ENCODE measurements at regions not wholly inside any gene's neighbourhood (a gene's known extent, or its start where the extent isn't known, plus 50 kb on each side); places are given as distances from the start of the nearest gene placed in this dataset.
A peak's percentile ranks its signal among the peaks of the same experiment; 100 is the strongest.

DNA sequence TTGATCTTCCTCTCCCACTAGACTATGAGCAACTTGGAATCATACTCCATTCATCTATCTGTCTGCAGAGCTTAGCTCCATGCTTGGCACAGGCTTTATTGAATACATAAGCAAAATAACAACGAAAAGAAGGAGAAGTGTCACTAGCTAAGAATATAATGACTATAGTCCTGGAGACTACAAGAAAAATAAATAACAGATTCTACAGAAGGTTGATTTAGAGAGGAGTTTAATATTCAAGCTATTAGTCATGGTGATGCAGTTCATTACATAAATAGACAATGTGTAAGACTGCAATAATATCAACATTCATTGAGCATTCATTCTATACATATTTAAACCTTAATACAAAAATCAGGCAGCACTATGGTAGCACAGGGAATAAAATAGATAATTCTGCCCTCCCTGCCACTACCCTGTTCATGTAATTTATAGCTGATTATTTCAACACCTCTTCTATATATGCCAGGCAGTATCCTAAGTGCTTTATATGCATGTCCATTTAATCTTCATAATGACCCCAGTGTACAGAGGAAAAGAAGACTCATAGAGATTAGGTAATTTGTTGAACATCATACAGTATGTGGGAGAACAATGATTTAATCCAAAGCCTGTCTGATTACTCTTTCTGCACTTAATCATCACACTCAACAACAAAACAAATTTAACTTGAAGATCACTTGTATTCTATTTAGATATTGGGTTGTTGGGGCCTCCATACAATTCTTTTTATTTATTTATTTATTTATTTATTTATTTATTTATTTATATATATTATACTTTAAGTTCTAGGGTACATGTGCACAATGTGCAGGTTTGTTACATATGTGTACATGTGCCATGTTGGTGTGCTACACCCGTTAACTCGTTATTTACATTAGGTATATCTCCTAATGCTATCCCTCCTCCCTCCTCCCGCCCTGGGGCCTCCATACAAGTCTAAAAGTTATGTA is 165.3 kb downstream of the RNF152 start:
- DNase-seq = no peak

GRCh38 chr18:61724532-61724931 is 168.3 kb downstream of the RNF152 start:
- no peak for DNase-seq

DNA sequence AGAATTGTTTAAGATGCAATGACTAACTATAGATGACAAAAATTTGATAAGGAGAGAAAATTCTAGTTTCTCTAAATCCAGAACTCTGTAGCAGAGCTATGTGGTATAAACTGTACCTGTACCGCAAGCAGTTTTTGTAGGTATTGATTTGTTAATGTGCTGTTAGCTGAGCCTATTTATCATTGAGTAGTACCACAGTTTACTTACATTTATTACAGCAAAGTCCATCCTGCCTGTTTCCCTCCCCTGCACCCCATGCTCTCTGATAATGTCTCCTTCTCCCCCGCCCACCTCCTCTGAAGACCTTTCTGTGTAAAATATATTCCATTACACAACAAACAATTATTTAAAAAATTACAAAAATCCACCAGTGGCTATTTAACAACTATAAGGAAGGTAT is 170.6 kb downstream of the RNF152 start:
- DNase-seq = no peak

- no peak for DNase-seq
Observed at GRCh38 chr18:61720496-61720895, 172.3 kb downstream of the RNF152 start.

GRCh38 chr18:61719671-61720070 is 173.1 kb downstream of the RNF152 start:
- DNase-seq = no peak

GRCh38 chr18:61718944-61719343 is 173.9 kb downstream of the RNF152 start:
- DNase-seq = no peak

- no peak for DNase-seq
Observed at GRCh38 chr18:61714421-61714820, 178.4 kb downstream of the RNF152 start.

- no peak for DNase-seq
Observed at GRCh38 chr18:61713502-61713901, 179.3 kb downstream of the RNF152 start.

DNA sequence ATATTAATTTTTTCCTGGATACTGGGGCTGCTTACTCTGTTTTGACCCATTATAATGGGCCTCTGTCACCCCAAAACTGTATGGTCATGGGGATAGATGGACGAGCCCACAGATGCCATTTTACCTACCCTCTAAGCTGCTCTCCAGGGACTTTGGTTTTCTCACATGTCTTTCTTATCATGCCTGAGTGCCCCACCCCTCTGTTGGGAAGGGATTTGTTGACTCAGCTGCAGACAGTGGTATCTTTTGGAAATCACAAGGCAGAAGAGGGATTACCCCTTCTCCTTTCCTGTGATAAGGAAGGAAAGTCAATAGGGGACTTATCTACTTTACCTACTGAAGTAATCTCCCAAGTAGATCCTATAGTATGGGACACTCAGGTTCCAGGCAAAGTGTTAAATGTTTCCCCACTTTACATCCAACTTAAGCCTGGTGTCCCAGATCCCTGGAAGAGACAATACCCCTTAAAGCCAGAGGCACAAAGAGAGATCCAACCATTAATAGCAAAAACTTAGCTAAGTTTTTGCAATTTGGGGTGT is 182.7 kb downstream of the RNF152 start:
- DNase-seq = no peak

DNA sequence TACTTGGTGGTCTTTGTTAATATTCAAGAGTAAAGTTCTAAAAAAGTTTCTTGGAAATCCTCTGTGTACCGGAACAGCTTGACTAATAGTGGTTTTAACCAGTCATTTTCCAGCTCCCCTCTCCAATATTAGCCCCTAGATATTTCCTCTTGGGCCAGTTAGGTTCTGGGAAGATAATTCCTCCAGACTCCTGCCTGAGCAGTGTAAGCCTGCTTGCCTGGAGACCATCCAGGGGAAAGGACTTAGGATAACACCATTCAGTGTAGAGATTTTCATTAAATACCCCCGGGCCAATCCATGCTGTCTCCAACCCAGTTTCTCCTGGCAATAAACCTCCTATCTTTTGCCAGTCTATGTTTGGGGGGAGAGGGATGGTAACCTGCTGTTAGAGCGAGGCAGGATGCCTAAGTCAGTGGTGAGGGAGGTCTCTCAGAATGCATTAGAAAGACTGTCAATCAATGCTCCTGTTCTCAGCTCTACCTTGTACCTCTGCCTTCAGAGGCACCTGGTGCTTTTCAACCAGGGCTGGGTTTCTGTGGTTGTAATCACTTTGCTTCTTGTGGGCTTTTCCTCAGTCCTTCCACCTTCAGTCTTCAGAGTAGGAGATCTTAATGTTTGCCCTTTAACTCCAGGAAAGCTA is 186.4 kb downstream of the RNF152 start:
- no peak for DNase-seq

DNA sequence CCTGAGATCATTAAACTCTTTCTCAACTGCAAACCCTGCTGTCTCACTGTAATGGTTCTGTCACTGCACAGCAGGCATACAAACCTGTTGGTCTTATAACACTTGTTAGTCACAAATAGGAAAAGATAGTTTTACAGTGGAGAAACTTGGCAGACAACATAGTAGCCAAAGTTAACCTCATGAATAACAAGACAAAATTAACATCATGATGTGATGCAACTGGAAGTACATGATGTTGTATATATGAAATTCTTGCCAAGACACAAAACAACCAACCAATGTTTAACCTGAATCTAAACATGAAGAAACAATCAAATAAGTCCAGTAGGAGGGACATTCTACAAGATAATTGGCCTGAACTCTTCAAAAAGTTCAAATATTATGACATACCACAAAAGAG is 189.3 kb downstream of the RNF152 start:
- no peak for DNase-seq

DNA sequence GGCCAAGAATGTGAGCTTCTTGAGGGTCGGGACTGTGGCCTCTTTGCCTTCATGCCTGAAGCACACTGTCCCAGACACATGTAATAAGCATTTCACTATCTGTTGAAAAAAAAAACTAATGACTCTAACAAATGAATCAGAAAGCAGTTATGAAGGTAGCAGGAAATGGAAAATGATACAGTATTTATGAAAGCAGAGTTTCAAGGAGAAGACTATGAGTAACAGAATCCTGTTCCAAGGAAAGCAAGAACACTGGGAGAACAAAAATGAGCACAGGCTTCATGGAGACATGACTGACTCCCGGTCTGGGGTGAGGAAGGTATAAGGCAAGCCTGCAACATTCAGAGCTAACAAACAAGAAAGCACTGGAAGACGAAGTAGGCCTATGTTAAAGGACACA is 190.8 kb downstream of the RNF152 start:
- DNase-seq = no peak

GRCh38 chr18:61699397-61700110 is 193.3 kb downstream of the RNF152 start:
- no peak for DNase-seq

DNA sequence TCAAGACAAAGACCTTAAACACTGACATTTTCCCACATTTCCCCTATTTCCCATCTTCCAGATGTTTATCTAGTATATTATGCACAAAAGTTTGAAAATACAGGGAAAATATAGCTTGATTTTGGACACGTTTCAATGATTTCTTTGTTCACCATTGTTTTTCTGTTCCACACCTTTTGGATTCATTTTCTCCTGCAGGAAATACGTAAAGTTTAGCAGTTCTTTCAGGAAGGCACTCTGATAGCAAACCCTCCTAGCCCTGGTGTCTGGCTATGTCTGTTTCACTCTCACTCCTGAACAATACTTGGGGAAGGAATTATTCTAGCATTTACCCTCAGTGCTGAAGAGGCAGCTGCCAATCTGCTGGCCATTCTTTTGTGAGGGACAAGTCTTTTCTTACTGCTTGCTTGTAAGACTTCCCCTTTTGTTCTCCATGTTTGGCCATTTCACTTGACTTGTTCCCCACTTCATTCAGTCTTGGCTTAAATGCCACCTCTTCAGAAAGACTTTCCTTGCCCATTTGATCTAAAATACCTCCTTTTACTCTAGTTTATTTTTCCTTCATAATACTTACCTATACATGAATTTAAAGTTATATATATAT is 195.4 kb downstream of the RNF152 start:
- no peak for DNase-seq

GRCh38 chr18:61694236-61694635 is 198.6 kb downstream of the RNF152 start:
- DNase-seq = no peak

DNA sequence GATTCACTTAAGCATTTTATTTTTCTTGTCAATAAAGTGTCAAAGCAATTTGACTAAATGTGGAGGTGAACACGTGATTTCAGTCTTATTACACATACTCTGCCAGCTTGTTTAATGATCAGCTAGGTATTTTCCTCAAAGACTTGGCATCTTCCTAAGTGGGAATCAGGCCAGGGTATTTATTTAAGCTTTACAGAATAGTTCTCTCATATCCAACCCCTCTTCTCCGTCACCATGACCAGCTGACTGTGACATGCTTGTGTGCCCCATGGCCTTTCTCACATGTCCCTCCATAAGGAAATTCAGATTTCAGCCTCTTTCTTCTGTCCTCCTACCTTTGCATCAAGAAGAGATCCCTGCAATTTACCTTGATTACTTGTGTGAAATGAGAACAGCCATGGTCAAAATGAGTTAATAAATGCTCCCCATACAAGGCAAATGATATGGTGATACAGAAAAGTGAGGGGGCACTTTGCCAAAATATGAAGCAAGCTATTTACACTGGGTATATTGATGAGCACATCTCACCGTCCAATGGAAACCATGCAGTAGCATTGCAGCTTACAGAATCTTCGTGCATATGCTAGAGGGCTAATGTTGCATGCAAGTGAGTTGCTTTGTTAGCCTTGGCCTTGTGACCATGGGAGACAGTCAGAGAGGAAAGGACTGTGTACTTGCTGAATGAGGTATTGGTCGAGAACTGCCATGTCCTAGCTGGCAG is 202.2 kb downstream of the RNF152 start:
- peak in 1 of 3 experiments; percentile 34 for DNase-seq

DNA sequence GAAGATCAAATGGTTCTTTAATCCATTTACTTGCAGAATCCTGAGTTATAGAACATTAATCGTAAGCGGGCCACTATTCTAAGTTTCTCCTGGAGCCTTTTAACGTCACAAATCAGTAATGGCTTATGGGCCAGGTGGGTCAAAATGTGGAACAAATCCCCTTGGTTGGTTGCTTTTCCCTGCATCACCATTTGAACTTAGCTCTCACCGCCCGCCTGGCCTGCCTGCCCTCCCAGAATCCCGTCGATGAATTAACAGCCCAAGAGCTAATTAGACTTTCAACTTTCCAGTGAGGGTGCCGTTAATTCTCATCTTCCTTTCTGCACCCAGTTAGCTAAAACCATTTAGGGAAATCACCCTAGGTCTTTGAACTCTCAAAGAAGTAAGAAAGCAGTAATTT is 205.5 kb downstream of the RNF152 start:
- DNase-seq = no peak

DNA sequence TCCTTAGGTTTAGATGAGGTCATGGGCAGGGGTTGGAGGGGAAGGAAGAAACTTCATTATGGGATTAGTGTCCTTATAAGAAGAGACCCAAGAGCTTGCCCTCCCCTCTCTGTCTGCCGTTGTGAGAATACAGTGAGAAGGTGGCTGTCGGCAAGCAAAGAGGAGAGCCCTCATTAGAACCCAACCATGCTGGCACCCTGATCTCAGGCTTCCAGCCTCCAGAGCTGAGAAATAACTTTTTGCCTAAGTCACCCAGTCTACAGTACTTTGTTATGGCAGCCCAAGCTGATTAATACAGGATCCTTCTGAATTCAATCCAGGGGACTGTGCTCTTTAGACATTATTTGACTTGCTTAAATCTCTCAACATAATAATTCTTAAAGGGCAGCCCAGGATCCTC is 209.0 kb downstream of the RNF152 start:
- no peak for DNase-seq

DNA sequence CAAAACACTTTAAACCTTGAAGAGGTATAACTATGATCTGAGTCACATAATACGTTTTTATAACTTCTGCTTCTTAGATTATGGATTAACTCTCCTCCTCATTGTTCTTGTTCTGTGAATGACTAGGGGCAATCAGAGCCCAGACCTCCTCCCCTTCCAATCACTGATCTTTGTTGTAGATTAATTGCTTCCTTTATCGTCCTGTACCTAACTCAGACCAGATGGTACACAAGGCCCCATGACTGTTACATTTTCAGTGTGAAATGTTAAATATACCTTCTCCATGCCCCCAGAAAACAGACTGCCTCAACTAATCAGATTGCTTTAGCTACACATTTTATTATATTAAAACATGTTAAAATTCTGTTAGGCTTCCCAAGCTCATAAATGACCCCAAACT is 211.7 kb downstream of the RNF152 start:
- no peak for DNase-seq

DNA sequence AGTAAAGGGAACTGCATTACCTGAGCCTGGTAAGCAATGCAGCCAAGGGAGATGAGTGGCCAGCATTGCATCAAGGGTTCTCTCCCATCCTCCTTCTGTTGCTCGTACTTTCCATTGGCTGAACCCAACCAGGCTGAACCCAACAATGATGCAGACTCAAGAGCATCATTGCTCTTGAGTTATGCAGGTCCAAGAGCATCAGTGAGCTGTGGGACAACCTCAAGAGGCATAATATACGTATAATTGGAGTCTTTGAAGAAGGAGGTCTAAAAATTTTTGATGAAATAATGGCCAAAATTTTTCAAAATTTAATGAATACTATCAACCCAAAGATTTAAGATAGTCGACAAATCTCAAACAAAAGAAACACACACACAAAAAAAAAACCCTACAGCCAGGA is 213.0 kb downstream of the RNF152 start:
- no peak for DNase-seq

- no peak for DNase-seq
Observed at GRCh38 chr18:61677435-61677970, 215.3 kb downstream of the RNF152 start.
